AG09309 (cell line): ENCODE measurements at regions not wholly inside any gene's neighbourhood (a gene's known extent, or its start where the extent isn't known, plus 50 kb on each side); places are given as distances from the start of the nearest gene placed in this dataset.

Source experiments
- DNase-seq: peaks from one replicate; pipeline ENCODE4 v3.0.0-alpha.2; 2010; ENCODE audit warnings: low read depth
- H3K4me3 ChIP-seq: 2 replicates; pipeline ENCODE4 v1.5.1; 2011; ENCODE audit warnings: mild to moderate bottlenecking, low read depth, low read length, moderate library complexity; ENCODE audit not compliant: control insufficient read depth
- TF ChIP-seq, protein P1 (sequence below): IDR thresholded peaks from 2 replicates; pipeline ENCODE4 v1.5.1; 2011; ENCODE audit warnings: mild to moderate bottlenecking, low read depth, low read length, inconsistent platforms; ENCODE audit not compliant: insufficient read depth, control insufficient read depth; ENCODE audit errors: missing control alignments

- no peak for DNase-seq
- TF ChIP-seq, protein P1, sequence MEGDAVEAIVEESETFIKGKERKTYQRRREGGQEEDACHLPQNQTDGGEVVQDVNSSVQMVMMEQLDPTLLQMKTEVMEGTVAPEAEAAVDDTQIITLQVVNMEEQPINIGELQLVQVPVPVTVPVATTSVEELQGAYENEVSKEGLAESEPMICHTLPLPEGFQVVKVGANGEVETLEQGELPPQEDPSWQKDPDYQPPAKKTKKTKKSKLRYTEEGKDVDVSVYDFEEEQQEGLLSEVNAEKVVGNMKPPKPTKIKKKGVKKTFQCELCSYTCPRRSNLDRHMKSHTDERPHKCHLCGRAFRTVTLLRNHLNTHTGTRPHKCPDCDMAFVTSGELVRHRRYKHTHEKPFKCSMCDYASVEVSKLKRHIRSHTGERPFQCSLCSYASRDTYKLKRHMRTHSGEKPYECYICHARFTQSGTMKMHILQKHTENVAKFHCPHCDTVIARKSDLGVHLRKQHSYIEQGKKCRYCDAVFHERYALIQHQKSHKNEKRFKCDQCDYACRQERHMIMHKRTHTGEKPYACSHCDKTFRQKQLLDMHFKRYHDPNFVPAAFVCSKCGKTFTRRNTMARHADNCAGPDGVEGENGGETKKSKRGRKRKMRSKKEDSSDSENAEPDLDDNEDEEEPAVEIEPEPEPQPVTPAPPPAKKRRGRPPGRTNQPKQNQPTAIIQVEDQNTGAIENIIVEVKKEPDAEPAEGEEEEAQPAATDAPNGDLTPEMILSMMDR, result no peak
- no peak overlapping the region for H3K4me3 ChIP-seq
These were observed 97.8 kb downstream of the TMEM100 start for GRCh38 chr17:55624772-55625433.

GRCh38 chr17:55622547-55622946 is 100.1 kb downstream of the TMEM100 start:
- TF ChIP-seq, protein P1, result no peak
- no peak for DNase-seq
- no peak overlapping the region for H3K4me3 ChIP-seq

DNA sequence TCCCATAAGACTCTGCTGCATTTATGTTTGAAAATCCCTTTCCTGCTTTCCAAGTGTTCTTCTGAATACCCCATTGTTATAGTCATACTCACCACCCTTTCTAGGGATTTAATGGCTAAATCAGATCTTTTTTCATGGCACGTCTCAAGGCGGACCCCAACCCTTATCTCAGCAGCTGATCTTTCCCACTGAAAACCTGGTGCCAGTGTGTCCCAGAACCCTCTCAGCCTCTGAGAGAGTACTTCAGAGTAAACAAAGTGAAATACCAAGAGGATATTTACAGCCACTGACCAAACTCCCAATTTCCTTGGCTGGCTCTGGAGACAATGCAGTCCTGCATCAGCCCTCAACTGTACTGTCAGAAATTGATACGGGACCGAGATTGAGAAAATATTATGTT is 101.7 kb downstream of the TMEM100 start:
- H3K4me3 ChIP-seq, result no peak overlapping the region
- TF ChIP-seq, protein P1, result no peak
- no peak for DNase-seq

- no peak for DNase-seq
- TF ChIP-seq, protein P1, result no peak
- H3K4me3 ChIP-seq, result no peak overlapping the region
These were observed 102.6 kb downstream of the TMEM100 start for GRCh38 chr17:55620023-55620422.

DNA sequence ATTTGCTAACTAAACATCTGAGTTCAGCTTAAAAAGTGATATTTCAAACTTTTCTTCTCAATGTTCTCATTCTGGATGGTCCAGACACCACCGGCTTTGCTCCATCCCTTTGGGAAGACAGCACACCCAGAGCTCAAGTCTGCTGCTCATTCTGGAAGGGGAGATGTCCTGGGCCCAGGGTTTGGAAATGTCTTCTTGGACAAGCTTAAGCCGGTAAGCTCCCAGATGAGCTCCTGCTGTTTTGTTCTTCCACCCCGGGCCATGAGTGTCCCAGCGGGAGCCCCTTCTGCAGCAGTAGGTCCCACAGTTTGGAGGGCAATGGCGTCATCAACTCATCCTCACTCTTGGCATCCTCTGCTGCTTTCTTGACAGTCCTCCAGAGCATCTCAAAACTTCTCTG is 105.2 kb downstream of the TMEM100 start:
- DNase-seq, result no peak
- H3K4me3 ChIP-seq, result no peak overlapping the region
- TF ChIP-seq, protein P1, result no peak

- DNase-seq, result no peak
- no peak overlapping the region for H3K4me3 ChIP-seq
- TF ChIP-seq, protein P1, result no peak
These were observed 102.8 kb upstream of the SMIM36 start for GRCh38 chr17:55614061-55614460.
